ENCODE measurements at regions not wholly inside any gene's neighbourhood (a gene's known extent, or its start where the extent isn't known, plus 50 kb on each side); places are given as distances from the start of the nearest gene placed in this dataset.

- H3K9me3 Mint-ChIP-seq: no peaks in the 10 kb centered on the region
- no peak overlapping the region for H3K4me3 Mint-ChIP-seq
- no peaks in the 10 kb centered on the region for H3K36me3 Mint-ChIP-seq (ENCODE audit: low read depth)
- no peak for TF ChIP-seq CTCF (IDR thresholded peaks at IDR 0.05)
- H3K27me3 Mint-ChIP-seq (ENCODE audit: low read depth, poor library complexity): no peaks in the 10 kb centered on the region
- no peak for DNase-seq
- H3K4me1 Mint-ChIP-seq: peaks cover 62% of the 10 kb centered on the region
- H3K27ac Mint-ChIP-seq: no peak overlapping the region
Observed at GRCh38 chr2:160700021-160700814, 206.6 kb upstream of the RBMS1 start.

- Mint-ChIP-seq H3K36me3 (ENCODE audit: low read depth) (no peaks in the 10 kb centered on the region), H3K4me3 (peak overlapping the region; percentile 6), H3K9me3 (peaks cover 8% of the 10 kb centered on the region), H3K4me1 (peaks cover 69% of the 10 kb centered on the region), H3K27ac (peak overlapping the region; percentile 73), H3K27me3 (ENCODE audit: low read depth, poor library complexity) (no peaks in the 10 kb centered on the region)
- DNase-seq: no peak
- no peak for TF ChIP-seq CTCF (IDR thresholded peaks at IDR 0.05)
Observed at GRCh38 chr2:160701822-160702221, 208.2 kb upstream of the RBMS1 start.

- peaks cover 7% of the 10 kb centered on the region for H3K36me3 Mint-ChIP-seq (ENCODE audit: low read depth)
- no peaks in the 10 kb centered on the region for H3K27me3 Mint-ChIP-seq (ENCODE audit: low read depth, poor library complexity)
- no peak overlapping the region for H3K4me3 Mint-ChIP-seq
- TF ChIP-seq CTCF (IDR thresholded peaks at IDR 0.05): no peak
- peaks cover 69% of the 10 kb centered on the region for H3K4me1 Mint-ChIP-seq
- no peak overlapping the region for H3K27ac Mint-ChIP-seq
- peaks cover 17% of the 10 kb centered on the region for H3K9me3 Mint-ChIP-seq
- DNase-seq: no peak
Observed at GRCh38 chr2:160702754-160703153, 209.1 kb upstream of the RBMS1 start.

- peaks cover 28% of the 10 kb centered on the region for H3K9me3 Mint-ChIP-seq
- peaks cover 69% of the 10 kb centered on the region for H3K4me1 Mint-ChIP-seq
- peak overlapping the region; percentile 55 for H3K27ac Mint-ChIP-seq
- TF ChIP-seq CTCF (IDR thresholded peaks at IDR 0.05): no peak
- H3K36me3 Mint-ChIP-seq (ENCODE audit: low read depth): peaks cover 14% of the 10 kb centered on the region
- peak overlapping the region; percentile 25 for H3K4me3 Mint-ChIP-seq
- DNase-seq: peak; percentile 34
- no peaks in the 10 kb centered on the region for H3K27me3 Mint-ChIP-seq (ENCODE audit: low read depth, poor library complexity)
Observed at GRCh38 chr2:160703648-160704585, 210.3 kb upstream of the RBMS1 start.

GRCh38 chr2:160715428-160715827, 221.8 kb upstream of the RBMS1 start:
- Mint-ChIP-seq H3K4me1 (peaks cover 10% of the 10 kb centered on the region), H3K27me3 (ENCODE audit: low read depth, poor library complexity) (no peaks in the 10 kb centered on the region), H3K9me3 (peaks cover 23% of the 10 kb centered on the region), H3K27ac (no peak overlapping the region), H3K4me3 (no peak overlapping the region), H3K36me3 (ENCODE audit: low read depth) (no peaks in the 10 kb centered on the region)
- no peak for TF ChIP-seq CTCF (IDR thresholded peaks at IDR 0.05)
- DNase-seq: no peak

Data from nephron progenitor cell (in vitro differentiated cells).